ENCODE measurements at regions not wholly inside any gene's neighbourhood (a gene's known extent, or its start where the extent isn't known, plus 50 kb on each side); places are given as distances from the start of the nearest gene placed in this dataset.

GRCh38 chr15:53009093-53009492 lies 219.0 kb upstream of the ONECUT1 start:
- no peak overlapping the region for H3K27ac ChIP-seq (ENCODE audit: low read depth, low read length, poor library complexity, severe bottlenecking)
- H3K4me1 ChIP-seq (ENCODE audit: insufficient read depth, low read length, severe bottlenecking), result no peaks in the 10 kb centered on the region
- no peaks in the 10 kb centered on the region for H3K27me3 ChIP-seq (ENCODE audit: insufficient read depth, low read length)
- no peaks in the 10 kb centered on the region for H3K79me2 ChIP-seq (ENCODE audit: insufficient read depth, low read length)
- no peak overlapping the region for H3K4me2 ChIP-seq (ENCODE audit: low read length)
- no peaks in the 10 kb centered on the region for H4K20me1 ChIP-seq (ENCODE audit: insufficient read depth, low read length)
- H2AFZ ChIP-seq (ENCODE audit: low read length), result no peak overlapping the region
- no peaks in the 10 kb centered on the region for H3K9me2 ChIP-seq (ENCODE audit: low read depth, low read length)
- H3K9me3 ChIP-seq (ENCODE audit: low read length), result no peaks in the 10 kb centered on the region
- H3F3A ChIP-seq (ENCODE audit: insufficient read depth, low read length), result no peaks in the 10 kb centered on the region
- TF ChIP-seq CTCF (IDR thresholded peaks at IDR 0.05; ENCODE audit: low read length), result no peak
- TF ChIP-seq EZH2 (IDR thresholded peaks at IDR 0.05; ENCODE audit: borderline replicate concordance, low read length), result no peak
- no peaks in the 10 kb centered on the region for H3K36me3 ChIP-seq (ENCODE audit: insufficient read depth, low read length)
- H3K9ac ChIP-seq (ENCODE audit: low read length), result no peak overlapping the region
- no peak overlapping the region for H3K4me3 ChIP-seq (ENCODE audit: low read depth, low read length, poor library complexity, severe bottlenecking)

GRCh38 chr15:53000409-53000808 lies 210.3 kb upstream of the ONECUT1 start:
- no peak overlapping the region for H3K27ac ChIP-seq (ENCODE audit: low read depth, low read length, poor library complexity, severe bottlenecking)
- TF ChIP-seq EZH2 (IDR thresholded peaks at IDR 0.05; ENCODE audit: borderline replicate concordance, low read length), result no peak
- no peak for TF ChIP-seq CTCF (IDR thresholded peaks at IDR 0.05; ENCODE audit: low read length)
- no peak overlapping the region for H3K4me3 ChIP-seq (ENCODE audit: low read depth, low read length, poor library complexity, severe bottlenecking)
- no peaks in the 10 kb centered on the region for H3K9me2 ChIP-seq (ENCODE audit: low read depth, low read length)
- no peaks in the 10 kb centered on the region for H3K27me3 ChIP-seq (ENCODE audit: insufficient read depth, low read length)
- H4K20me1 ChIP-seq (ENCODE audit: insufficient read depth, low read length), result no peaks in the 10 kb centered on the region
- no peaks in the 10 kb centered on the region for H3F3A ChIP-seq (ENCODE audit: insufficient read depth, low read length)
- H3K36me3 ChIP-seq (ENCODE audit: insufficient read depth, low read length), result no peaks in the 10 kb centered on the region
- H3K9ac ChIP-seq (ENCODE audit: low read length), result no peak overlapping the region
- no peaks in the 10 kb centered on the region for H3K4me1 ChIP-seq (ENCODE audit: insufficient read depth, low read length, severe bottlenecking)
- no peak overlapping the region for H3K4me2 ChIP-seq (ENCODE audit: low read length)
- H3K9me3 ChIP-seq (ENCODE audit: low read length), result no peaks in the 10 kb centered on the region
- no peak overlapping the region for H2AFZ ChIP-seq (ENCODE audit: low read length)
- H3K79me2 ChIP-seq (ENCODE audit: insufficient read depth, low read length), result no peaks in the 10 kb centered on the region

- H3K9ac ChIP-seq (ENCODE audit: low read length), result no peak overlapping the region
- no peaks in the 10 kb centered on the region for H3K27me3 ChIP-seq (ENCODE audit: insufficient read depth, low read length)
- H2AFZ ChIP-seq (ENCODE audit: low read length), result no peak overlapping the region
- H3K79me2 ChIP-seq (ENCODE audit: insufficient read depth, low read length), result no peaks in the 10 kb centered on the region
- H3K9me2 ChIP-seq (ENCODE audit: low read depth, low read length), result no peaks in the 10 kb centered on the region
- no peak overlapping the region for H3K4me2 ChIP-seq (ENCODE audit: low read length)
- no peak overlapping the region for H3K4me3 ChIP-seq (ENCODE audit: low read depth, low read length, poor library complexity, severe bottlenecking)
- H3K27ac ChIP-seq (ENCODE audit: low read depth, low read length, poor library complexity, severe bottlenecking), result no peak overlapping the region
- no peaks in the 10 kb centered on the region for H3F3A ChIP-seq (ENCODE audit: insufficient read depth, low read length)
- TF ChIP-seq EZH2 (IDR thresholded peaks at IDR 0.05; ENCODE audit: borderline replicate concordance, low read length), result no peak
- no peak for TF ChIP-seq CTCF (IDR thresholded peaks at IDR 0.05; ENCODE audit: low read length)
- no peaks in the 10 kb centered on the region for H3K4me1 ChIP-seq (ENCODE audit: insufficient read depth, low read length, severe bottlenecking)
- H3K9me3 ChIP-seq (ENCODE audit: low read length), result no peaks in the 10 kb centered on the region
- H3K36me3 ChIP-seq (ENCODE audit: insufficient read depth, low read length), result no peaks in the 10 kb centered on the region
- H4K20me1 ChIP-seq (ENCODE audit: insufficient read depth, low read length), result no peaks in the 10 kb centered on the region
Observed at GRCh38 chr15:52997123-52997522, 207.0 kb upstream of the ONECUT1 start.

Data from OCI-LY1 (cell line).